A673 (cell line): ENCODE measurements at regions not wholly inside any gene's neighbourhood (a gene's known extent, or its start where the extent isn't known, plus 50 kb on each side); places are given as distances from the start of the nearest gene placed in this dataset.

Experiments
- EZH2 ChIP-seq: fragments of 200-600 bp; sonication (generic); IDR thresholded peaks from 2 replicates; pipeline ENCODE4 v1.6.1; 2017; ENCODE audit warnings: borderline replicate concordance, low read depth, mild to moderate bottlenecking, mixed read lengths, antibody characterized with exemption, low read length; ENCODE audit not compliant: poor library complexity, severe bottlenecking
- TF ChIP-seq, protein P1 (sequence below): fragments of 300-800, 200-600 bp; sonication (generic); conservative IDR thresholded peaks from 2 replicates; pipeline ENCODE4 v1.5.1; 2017; ENCODE audit warnings: low read depth, mild to moderate bottlenecking, antibody characterized with exemption, low read length, moderate library complexity, mixed read lengths

DNA sequence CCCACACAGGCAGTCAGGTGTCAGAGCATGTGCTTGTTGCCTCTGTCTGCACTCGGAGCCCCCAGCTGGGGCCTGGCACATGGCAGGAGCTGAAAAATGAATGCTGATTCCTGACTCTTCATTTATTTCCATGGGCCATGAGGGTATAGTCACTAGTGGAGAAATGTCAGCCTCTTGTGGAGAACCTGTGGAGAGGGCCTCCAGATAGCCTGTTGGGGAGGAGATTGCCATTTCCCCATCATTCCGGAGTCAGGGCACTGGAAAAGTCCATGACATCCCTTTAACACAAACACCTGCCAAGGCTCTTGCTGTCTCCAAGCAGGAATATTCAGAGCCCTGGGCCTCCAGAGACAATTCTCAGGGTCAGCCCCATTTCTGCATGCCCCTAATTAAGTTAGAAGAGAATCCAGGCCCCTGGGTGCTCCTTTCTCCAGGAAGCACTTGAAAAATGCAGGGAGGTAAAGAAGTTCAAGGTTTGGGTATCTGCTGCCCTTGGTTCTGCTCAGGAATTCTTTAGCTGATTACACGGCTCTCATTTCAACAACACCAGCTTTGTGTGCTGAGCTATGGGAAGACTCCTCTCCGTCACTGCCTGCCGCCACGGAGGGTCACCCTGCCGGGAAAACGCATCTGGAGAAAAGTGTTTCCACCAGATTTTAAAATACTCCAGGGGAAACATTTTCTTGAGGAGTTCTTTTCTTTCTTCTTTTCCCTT, 311.3 kb downstream of the MYCN start:
- TF ChIP-seq, protein P1, sequence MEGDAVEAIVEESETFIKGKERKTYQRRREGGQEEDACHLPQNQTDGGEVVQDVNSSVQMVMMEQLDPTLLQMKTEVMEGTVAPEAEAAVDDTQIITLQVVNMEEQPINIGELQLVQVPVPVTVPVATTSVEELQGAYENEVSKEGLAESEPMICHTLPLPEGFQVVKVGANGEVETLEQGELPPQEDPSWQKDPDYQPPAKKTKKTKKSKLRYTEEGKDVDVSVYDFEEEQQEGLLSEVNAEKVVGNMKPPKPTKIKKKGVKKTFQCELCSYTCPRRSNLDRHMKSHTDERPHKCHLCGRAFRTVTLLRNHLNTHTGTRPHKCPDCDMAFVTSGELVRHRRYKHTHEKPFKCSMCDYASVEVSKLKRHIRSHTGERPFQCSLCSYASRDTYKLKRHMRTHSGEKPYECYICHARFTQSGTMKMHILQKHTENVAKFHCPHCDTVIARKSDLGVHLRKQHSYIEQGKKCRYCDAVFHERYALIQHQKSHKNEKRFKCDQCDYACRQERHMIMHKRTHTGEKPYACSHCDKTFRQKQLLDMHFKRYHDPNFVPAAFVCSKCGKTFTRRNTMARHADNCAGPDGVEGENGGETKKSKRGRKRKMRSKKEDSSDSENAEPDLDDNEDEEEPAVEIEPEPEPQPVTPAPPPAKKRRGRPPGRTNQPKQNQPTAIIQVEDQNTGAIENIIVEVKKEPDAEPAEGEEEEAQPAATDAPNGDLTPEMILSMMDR: no peak
- TF ChIP-seq EZH2: no peak
